ENCODE measurements at regions not wholly inside any gene's neighbourhood (a gene's known extent, or its start where the extent isn't known, plus 50 kb on each side); places are given as distances from the start of the nearest gene placed in this dataset.
"Not testable (repeated sequence)": the region's sequence is repeated elsewhere in the genome, so short reads cannot be mapped to it uniquely, and the experiment has no call there.

DNA sequence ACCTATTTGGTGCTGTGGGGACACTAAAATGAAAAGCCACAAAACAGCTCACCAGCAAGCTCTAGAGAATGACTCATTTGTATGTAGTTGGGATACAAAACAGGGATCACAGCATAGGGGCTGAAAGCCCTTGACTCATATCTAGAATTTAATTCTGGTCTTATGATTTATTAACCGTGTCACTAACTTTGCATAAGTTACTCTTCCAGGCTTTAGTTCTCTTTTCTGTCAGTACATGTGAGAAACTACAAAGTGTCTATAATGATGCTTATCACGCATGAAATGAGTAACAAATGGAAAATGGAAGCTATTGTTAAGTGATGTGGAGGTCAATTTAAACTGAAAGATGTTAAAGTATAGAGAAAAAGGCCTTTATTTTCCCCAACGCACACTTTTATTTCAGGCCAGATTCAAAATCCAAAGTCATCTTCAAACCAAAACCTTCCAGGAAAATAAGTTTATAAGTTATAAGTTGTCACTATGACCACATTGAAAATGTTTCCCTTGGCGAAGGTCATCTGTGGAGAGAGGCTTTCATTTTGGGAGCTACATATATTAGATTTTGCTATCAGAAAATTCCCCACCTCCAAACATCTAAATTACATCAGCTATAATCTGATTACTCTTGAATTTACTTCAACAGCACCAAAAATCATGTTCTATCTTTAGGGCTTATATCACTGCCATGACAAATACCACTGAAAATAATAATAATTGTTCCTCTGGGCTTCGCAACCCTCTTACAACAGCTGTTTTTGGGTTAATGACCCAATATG lies 430.5 kb downstream of the MRPL39 start:
- H3K9me3 Mint-ChIP-seq, result peaks cover 0 to 5% (median 0%) of the 10 kb centered on the region in 11 donors
- H3K4me3 Mint-ChIP-seq, result no peak overlapping the region
- Histone ChIP-seq H3K27me3 (ENCODE audit: control insufficient read depth in 2 of 2, insufficient read depth in 2 of 2, low read length in 2 of 2) (no peaks in the 10 kb centered on the region), H3K27ac (ENCODE audit: low read depth, low read length) (no peak overlapping the region), H3K9me3 (ENCODE audit: control insufficient read depth in 2 of 3, low read length in 3 of 3) (no peaks in the 10 kb centered on the region), H3K36me3 (ENCODE audit: control insufficient read depth in 2 of 3, insufficient read depth in 3 of 3, low read length in 3 of 3) (no peaks in the 10 kb centered on the region), H3K4me1 (ENCODE audit: control insufficient read depth in 2 of 2, insufficient read depth in 2 of 2, low read length in 2 of 2) (no peaks in the 10 kb centered on the region), H3K4me3 (ENCODE audit: low read length) (no peak overlapping the region)
- no peak overlapping the region for H3K27ac Mint-ChIP-seq
- ChIA-PET POLR2A (no interaction called here), CTCF (no interaction called here)
- H3K36me3 Mint-ChIP-seq, result no peaks in the 10 kb centered on the region
- no peaks in the 10 kb centered on the region for H3K27me3 Mint-ChIP-seq
- H3K4me1 Mint-ChIP-seq, result no peaks in the 10 kb centered on the region
- ATAC-seq (no peak), DNase-seq (no peak)
- intact Hi-C loops (cut with micrococcal nuclease), result no loop called here

DNA sequence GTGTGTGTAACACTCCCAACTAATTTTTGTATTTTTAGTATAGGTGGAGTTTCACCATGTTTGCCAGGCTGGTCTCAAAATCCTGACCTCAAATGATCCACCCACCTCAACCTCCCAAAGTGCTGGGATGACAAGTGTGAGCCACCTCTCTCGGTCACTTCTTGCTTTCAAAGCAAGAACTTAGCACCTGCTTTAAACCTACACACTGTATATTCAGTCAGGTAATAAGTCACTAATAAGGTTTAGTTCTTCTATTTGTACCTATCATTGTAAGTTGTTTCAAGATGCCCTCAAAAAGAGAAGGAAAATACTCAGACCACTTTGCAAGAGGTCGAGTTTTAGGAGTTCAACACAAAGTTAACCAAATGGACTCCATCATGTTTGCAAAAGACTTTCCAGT lies 431.3 kb downstream of the MRPL39 start:
- Mint-ChIP-seq H3K27ac (no peak overlapping the region), H3K27me3 (no peaks in the 10 kb centered on the region), H3K36me3 (no peaks in the 10 kb centered on the region), H3K4me3 (no peak overlapping the region), H3K4me1 (no peaks in the 10 kb centered on the region), H3K9me3 (peaks cover 0 to 5% (median 0%) of the 10 kb centered on the region in 11 donors)
- Histone ChIP-seq H3K4me1 (ENCODE audit: control insufficient read depth in 2 of 2, insufficient read depth in 2 of 2, low read length in 2 of 2) (no peaks in the 10 kb centered on the region), H3K27me3 (ENCODE audit: control insufficient read depth in 2 of 2, insufficient read depth in 2 of 2, low read length in 2 of 2) (no peaks in the 10 kb centered on the region), H3K27ac (ENCODE audit: low read depth, low read length) (no peak overlapping the region), H3K9me3 (ENCODE audit: control insufficient read depth in 2 of 3, low read length in 3 of 3) (no peaks in the 10 kb centered on the region), H3K4me3 (ENCODE audit: low read length) (no peak overlapping the region), H3K36me3 (ENCODE audit: control insufficient read depth in 2 of 3, insufficient read depth in 3 of 3, low read length in 3 of 3) (no peaks in the 10 kb centered on the region)
- ChIA-PET CTCF (no interaction called here), POLR2A (no interaction called here)
- ATAC-seq (no peak), DNase-seq (no peak)
- intact Hi-C loops (cut with micrococcal nuclease), result no loop called here

DNA sequence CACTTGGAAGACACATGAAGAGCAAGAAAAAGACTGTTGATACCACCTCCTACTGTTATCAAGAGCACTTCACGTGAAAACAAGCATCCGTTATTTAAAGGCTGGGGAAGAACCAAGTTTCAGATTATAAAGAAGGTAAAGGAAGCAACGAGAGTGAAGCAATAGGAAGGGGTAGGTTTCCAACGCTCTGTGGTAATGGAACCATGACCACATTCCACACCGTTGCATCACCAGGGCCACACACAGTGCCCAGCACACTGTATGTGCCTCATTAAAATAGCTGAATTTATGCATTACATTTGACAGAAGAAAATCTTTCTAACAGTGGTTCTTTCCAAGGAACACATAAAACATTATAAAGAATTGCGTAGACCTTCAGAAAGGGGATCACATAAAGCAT lies 435.8 kb downstream of the MRPL39 start:
- no peak for ATAC-seq
- CTCF ChIA-PET, result no interaction called here
- no peak for DNase-seq
- POLR2A ChIA-PET, result no interaction called here
- no peaks in the 10 kb centered on the region for H3K4me1 ChIP-seq (ENCODE audit: control insufficient read depth in 2 of 2, insufficient read depth in 2 of 2, low read length in 2 of 2)
- H3K9me3 ChIP-seq (ENCODE audit: control insufficient read depth in 2 of 3, low read length in 3 of 3), result no peaks in the 10 kb centered on the region
- H3K9me3 Mint-ChIP-seq, result peaks cover 4 to 24% (median 14%) of the 10 kb centered on the region in 11 donors
- H3K36me3 ChIP-seq (ENCODE audit: control insufficient read depth in 2 of 3, insufficient read depth in 3 of 3, low read length in 3 of 3), result no peaks in the 10 kb centered on the region
- H3K27ac ChIP-seq (ENCODE audit: low read depth, low read length), result no peak overlapping the region
- no peaks in the 10 kb centered on the region for H3K4me1 Mint-ChIP-seq
- peaks cover 0 to 5% (median 0%) of the 10 kb centered on the region in 5 donors for H3K36me3 Mint-ChIP-seq
- H3K27me3 ChIP-seq (ENCODE audit: control insufficient read depth in 2 of 2, insufficient read depth in 2 of 2, low read length in 2 of 2), result no peaks in the 10 kb centered on the region
- H3K27me3 Mint-ChIP-seq, result no peaks in the 10 kb centered on the region
- intact Hi-C loops (cut with micrococcal nuclease), result no loop called here
- no peak overlapping the region for H3K4me3 ChIP-seq (ENCODE audit: low read length)
- H3K27ac Mint-ChIP-seq, result no peak overlapping the region
- no peak overlapping the region for H3K4me3 Mint-ChIP-seq

DNA sequence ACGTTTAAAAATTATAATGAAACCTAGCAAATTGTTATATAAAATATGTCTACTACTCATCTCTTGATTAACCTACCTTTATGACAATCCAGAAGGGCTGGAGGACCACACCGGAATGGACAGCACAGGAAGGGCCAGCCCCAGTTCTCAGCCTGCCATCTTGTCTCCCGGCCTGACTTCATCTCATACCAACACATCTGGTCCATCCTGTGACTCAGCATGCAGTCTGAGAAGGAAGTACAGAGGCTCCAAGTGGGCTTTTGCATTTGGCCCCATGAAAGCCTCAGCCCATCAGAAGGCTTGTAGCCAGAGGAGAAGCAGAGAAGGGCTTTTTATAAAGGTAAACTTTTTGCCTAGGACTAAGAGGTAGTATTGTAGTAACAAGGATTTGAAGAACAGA lies 436.6 kb downstream of the MRPL39 start:
- Histone ChIP-seq H3K4me1 (ENCODE audit: control insufficient read depth in 2 of 2, insufficient read depth in 2 of 2, low read length in 2 of 2) (no peaks in the 10 kb centered on the region), H3K27me3 (ENCODE audit: control insufficient read depth in 2 of 2, insufficient read depth in 2 of 2, low read length in 2 of 2) (no peaks in the 10 kb centered on the region), H3K4me3 (ENCODE audit: low read length) (no peak overlapping the region), H3K9me3 (ENCODE audit: control insufficient read depth in 2 of 3, low read length in 3 of 3) (no peaks in the 10 kb centered on the region), H3K27ac (ENCODE audit: low read depth, low read length) (no peak overlapping the region), H3K36me3 (ENCODE audit: control insufficient read depth in 2 of 3, insufficient read depth in 3 of 3, low read length in 3 of 3) (no peaks in the 10 kb centered on the region)
- Mint-ChIP-seq H3K9me3 (peaks cover 4 to 32% (median 14%) of the 10 kb centered on the region in 11 donors), H3K4me3 (no peak overlapping the region), H3K4me1 (no peaks in the 10 kb centered on the region), H3K27me3 (no peaks in the 10 kb centered on the region), H3K36me3 (peaks cover 0 to 5% (median 0%) of the 10 kb centered on the region in 5 donors), H3K27ac (no peak overlapping the region)
- CTCF ChIA-PET, result no interaction called here
- ATAC-seq (no peak), DNase-seq (no peak)
- POLR2A ChIA-PET, result no interaction called here
- intact Hi-C loops (cut with micrococcal nuclease), result no loop called here

DNA sequence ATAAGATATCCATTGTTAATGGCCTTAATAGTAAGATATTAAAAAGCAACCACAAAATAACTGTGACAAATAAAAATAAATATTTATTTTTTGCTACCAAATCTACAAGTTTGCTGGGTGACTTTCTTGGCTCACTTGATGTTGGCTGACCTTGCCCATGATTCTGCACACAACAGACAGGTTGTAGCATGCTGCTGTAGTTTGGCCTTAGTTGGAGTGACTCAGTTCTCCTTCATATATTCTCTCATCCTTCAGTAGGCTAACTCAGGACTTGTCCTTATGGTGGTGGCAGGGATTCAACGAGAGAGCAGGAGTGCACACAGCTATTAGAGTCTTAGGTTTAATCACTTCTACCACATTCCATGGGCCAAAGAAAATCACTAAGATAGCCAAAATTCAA lies 437.9 kb downstream of the MRPL39 start:
- Histone ChIP-seq H3K4me1 (ENCODE audit: control insufficient read depth in 2 of 2, insufficient read depth in 2 of 2, low read length in 2 of 2) (no peaks in the 10 kb centered on the region), H3K4me3 (ENCODE audit: low read length) (no peak overlapping the region), H3K9me3 (ENCODE audit: control insufficient read depth in 2 of 3, low read length in 3 of 3) (no peaks in the 10 kb centered on the region), H3K27me3 (ENCODE audit: control insufficient read depth in 2 of 2, insufficient read depth in 2 of 2, low read length in 2 of 2) (no peaks in the 10 kb centered on the region), H3K27ac (ENCODE audit: low read depth, low read length) (no peak overlapping the region), H3K36me3 (ENCODE audit: control insufficient read depth in 2 of 3, insufficient read depth in 3 of 3, low read length in 3 of 3) (no peaks in the 10 kb centered on the region)
- Mint-ChIP-seq H3K4me3 (no peak overlapping the region), H3K27me3 (no peaks in the 10 kb centered on the region), H3K36me3 (peaks cover 0 to 5% (median 0%) of the 10 kb centered on the region in 5 donors), H3K9me3 (peaks cover 4 to 35% (median 17%) of the 10 kb centered on the region in 11 donors), H3K27ac (no peak overlapping the region), H3K4me1 (no peaks in the 10 kb centered on the region)
- POLR2A ChIA-PET, result no interaction called here
- no peak for ATAC-seq
- CTCF ChIA-PET, result no interaction called here
- intact Hi-C loops (cut with micrococcal nuclease), result no loop called here
- no peak for DNase-seq

DNA sequence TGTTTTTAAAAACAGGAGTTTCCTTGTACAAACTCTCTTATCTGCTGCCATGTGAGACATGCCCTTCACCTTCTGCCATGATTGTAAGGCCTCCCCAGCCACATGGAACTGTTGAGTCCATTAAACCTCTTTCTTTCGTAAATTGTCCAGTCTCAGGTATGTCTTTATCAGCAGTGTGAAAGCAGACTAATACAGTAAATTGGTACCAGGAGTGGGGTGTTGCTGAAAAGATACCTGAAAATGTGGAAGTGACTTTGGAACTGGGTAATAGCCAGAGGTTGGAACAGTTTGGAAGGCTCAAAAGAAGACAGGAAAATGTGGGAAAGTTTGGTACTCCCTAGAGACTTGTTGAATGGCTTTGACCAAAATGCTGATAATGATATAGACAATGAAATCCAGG lies 440.4 kb downstream of the MRPL39 start:
- H3K27ac Mint-ChIP-seq; H3K4me1 ChIP-seq (ENCODE audit: control insufficient read depth in 2 of 2, insufficient read depth in 2 of 2, low read length in 2 of 2); H3K9me3 ChIP-seq (ENCODE audit: control insufficient read depth in 2 of 3, low read length in 3 of 3); H3K27ac ChIP-seq (ENCODE audit: low read depth, low read length); H3K4me3 ChIP-seq (ENCODE audit: low read length); H3K27me3 ChIP-seq (ENCODE audit: control insufficient read depth in 2 of 2, insufficient read depth in 2 of 2, low read length in 2 of 2); H3K36me3 ChIP-seq (ENCODE audit: control insufficient read depth in 2 of 3, insufficient read depth in 3 of 3, low read length in 3 of 3); intact Hi-C loops (cut with micrococcal nuclease); CTCF ChIA-PET; ATAC-seq; H3K27me3 Mint-ChIP-seq; H3K36me3 Mint-ChIP-seq; H3K4me1 Mint-ChIP-seq; DNase-seq; H3K4me3 Mint-ChIP-seq; POLR2A ChIA-PET: not testable (repeated sequence)
- peaks cover 4 to 38% (median 17%) of the 10 kb centered on the region in 11 donors for H3K9me3 Mint-ChIP-seq

DNA sequence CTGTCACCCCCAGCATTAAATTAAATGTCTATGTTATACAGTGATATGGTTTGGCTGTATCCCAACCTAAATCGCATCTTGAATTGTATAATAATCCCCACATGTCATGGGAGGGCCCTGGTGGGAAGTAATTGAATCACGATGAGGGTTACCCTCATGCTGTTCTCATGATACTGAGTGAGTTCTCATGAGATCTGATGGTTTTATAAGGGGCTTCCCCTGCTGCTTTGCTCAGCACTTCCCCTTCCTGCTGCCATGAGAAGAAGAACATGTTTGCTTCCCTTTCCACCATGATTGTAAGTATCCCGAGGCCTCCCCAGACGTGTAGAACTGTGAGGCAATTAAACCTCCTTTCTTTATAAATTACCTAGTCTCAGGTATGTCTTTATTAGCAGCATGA lies 445.7 kb downstream of the MRPL39 start:
- Histone ChIP-seq H3K27ac (ENCODE audit: low read depth, low read length) (no peak overlapping the region), H3K9me3 (ENCODE audit: control insufficient read depth in 2 of 3, low read length in 3 of 3) (no peaks in the 10 kb centered on the region), H3K27me3 (ENCODE audit: control insufficient read depth in 2 of 2, insufficient read depth in 2 of 2, low read length in 2 of 2) (no peaks in the 10 kb centered on the region), H3K4me1 (ENCODE audit: control insufficient read depth in 2 of 2, insufficient read depth in 2 of 2, low read length in 2 of 2) (no peaks in the 10 kb centered on the region), H3K36me3 (ENCODE audit: control insufficient read depth in 2 of 3, insufficient read depth in 3 of 3, low read length in 3 of 3) (no peaks in the 10 kb centered on the region), H3K4me3 (ENCODE audit: low read length) (no peak overlapping the region)
- ChIA-PET POLR2A (no interaction called here), CTCF (no interaction called here)
- Mint-ChIP-seq H3K4me3 (no peak overlapping the region), H3K27me3 (peaks cover 0 to 4% (median 0%) of the 10 kb centered on the region in 5 donors), H3K36me3 (no peaks in the 10 kb centered on the region), H3K27ac (no peak overlapping the region), H3K9me3 (peaks cover 0 to 20% (median 4%) of the 10 kb centered on the region in 11 donors), H3K4me1 (no peaks in the 10 kb centered on the region)
- intact Hi-C loops (cut with micrococcal nuclease), result no loop called here
- DNase-seq, result no peak
- ATAC-seq, result no peak
